ENCODE measurements at regions not wholly inside any gene's neighbourhood (a gene's known extent, or its start where the extent isn't known, plus 50 kb on each side); places are given as distances from the start of the nearest gene placed in this dataset.
"Not testable (repeated sequence)": the region's sequence is repeated elsewhere in the genome, so short reads cannot be mapped to it uniquely, and the experiment has no call there.

DNA sequence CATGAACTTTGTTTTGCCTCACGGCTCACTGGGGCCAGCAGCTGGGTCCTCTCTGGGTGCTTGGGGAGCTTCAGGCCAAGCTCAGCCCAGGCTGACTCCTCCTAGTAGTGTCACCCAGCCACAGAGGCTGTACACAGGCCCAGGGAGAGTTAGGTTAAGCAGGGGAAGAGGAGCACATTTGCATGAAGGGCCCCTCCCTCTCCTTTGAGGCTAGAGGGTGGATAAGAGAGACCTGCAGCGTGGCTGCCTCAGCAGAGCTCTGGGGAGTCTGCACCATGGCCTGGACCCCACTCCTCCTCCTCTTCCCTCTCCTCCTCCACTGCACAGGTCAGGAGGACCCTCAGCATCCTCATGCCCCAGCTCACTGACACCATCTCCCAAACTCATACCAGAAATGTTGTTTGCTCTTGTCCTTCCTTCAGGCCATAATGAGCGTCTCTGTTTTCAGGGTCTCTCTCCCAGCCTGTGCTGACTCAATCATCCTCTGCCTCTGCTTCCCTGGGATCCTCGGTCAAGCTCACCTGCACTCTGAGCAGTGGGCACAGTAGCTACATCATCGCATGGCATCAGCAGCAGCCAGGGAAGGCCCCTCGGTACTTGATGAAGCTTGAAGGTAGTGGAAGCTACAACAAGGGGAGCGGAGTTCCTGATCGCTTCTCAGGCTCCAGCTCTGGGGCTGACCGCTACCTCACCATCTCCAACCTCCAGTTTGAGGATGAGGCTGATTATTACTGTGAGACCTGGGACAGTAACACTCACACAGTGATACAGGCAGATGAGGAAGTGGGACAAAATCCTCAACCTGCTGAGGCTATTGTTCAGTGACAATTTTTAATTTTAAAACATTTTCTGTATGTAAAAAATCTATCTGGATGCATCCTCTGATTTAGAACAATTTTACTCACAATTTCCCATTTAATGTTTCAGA, 82.4 kb upstream of the VPREB1 start:
- DNase-seq (ENCODE audit: low read depth), result no peak
- TF ChIP-seq, protein P1, sequence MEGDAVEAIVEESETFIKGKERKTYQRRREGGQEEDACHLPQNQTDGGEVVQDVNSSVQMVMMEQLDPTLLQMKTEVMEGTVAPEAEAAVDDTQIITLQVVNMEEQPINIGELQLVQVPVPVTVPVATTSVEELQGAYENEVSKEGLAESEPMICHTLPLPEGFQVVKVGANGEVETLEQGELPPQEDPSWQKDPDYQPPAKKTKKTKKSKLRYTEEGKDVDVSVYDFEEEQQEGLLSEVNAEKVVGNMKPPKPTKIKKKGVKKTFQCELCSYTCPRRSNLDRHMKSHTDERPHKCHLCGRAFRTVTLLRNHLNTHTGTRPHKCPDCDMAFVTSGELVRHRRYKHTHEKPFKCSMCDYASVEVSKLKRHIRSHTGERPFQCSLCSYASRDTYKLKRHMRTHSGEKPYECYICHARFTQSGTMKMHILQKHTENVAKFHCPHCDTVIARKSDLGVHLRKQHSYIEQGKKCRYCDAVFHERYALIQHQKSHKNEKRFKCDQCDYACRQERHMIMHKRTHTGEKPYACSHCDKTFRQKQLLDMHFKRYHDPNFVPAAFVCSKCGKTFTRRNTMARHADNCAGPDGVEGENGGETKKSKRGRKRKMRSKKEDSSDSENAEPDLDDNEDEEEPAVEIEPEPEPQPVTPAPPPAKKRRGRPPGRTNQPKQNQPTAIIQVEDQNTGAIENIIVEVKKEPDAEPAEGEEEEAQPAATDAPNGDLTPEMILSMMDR (IDR thresholded peaks at IDR 0.05; ENCODE audit: insufficient read depth, low read depth, low read length), result no peak
- no peak overlapping the region for H3K4me3 ChIP-seq (ENCODE audit: low read depth, low read length)

DNA sequence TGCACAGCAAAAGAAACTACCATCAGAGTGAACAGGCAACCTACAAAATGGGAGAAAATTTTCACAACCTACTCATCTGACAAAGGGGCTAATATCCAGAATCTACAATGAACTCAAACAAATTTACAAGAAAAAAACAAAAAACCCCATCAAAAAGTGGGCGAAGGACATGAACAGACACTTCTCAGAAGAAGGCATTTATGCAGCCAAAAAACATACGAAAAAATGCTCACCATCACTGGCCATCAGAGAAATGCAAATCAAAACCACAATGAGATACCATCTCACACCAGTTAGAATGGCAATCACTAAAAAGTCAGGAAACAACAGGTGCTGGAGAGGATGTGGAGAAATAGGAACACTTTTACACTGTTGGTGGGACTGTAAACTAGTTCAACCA, 83.8 kb upstream of the VPREB1 start:
- H3K4me3 ChIP-seq (ENCODE audit: low read depth, low read length), result not testable (repeated sequence)

DNA sequence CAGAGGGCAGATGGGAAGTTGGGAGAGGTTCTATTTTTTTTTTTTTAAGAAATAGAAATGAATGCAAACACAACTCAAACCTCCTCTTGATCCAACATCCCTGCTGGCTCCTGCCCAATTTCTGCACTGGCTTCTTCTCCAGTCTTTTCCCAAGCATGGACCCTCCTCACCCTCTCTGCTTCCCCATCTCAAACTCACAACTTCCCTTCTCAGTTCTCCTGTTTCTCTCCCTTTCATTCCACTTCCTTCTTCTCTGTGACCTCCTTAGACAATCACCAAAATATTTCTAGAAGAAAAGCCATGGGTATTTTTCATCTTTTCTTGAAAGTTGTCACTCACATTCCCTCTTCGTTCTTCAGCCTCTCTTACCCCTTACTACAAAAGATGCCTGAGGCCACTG, 85.2 kb upstream of the VPREB1 start:
- no peak for DNase-seq (ENCODE audit: low read depth)
- TF ChIP-seq, protein P1 (IDR thresholded peaks at IDR 0.05; ENCODE audit: insufficient read depth, low read depth, low read length), result no peak

More for the DNA sequence above, 83.8 kb upstream of the VPREB1 start:
- DNase-seq (ENCODE audit: low read depth), result not testable (repeated sequence)

DNA sequence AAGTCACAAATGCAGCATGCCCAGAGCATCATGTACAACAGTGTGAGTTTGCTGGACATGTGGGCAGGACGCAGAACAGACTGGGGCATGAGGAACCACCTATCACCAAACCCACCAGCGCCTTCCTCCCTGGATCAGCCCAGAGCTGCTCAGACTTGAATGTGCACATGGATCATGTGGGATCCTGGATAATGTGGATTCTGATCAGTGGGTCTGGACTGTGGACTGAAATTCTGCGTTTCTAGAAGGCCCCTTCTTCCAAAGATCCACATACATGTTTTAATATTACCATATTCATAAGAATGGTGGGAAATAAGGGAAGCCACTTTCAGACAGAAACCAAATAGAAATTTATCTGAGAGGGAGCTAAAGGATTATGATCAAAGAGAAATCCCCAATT, 85.6 kb upstream of the VPREB1 start:
- TF ChIP-seq, protein P1 (IDR thresholded peaks at IDR 0.05; ENCODE audit: insufficient read depth, low read depth, low read length), result no peak
- no peak overlapping the region for H3K4me3 ChIP-seq (ENCODE audit: low read depth, low read length)
- no peak for DNase-seq (ENCODE audit: low read depth)

More for the DNA sequence above, 85.2 kb upstream of the VPREB1 start:
- H3K4me3 ChIP-seq (ENCODE audit: low read depth, low read length), result no peak overlapping the region

DNA sequence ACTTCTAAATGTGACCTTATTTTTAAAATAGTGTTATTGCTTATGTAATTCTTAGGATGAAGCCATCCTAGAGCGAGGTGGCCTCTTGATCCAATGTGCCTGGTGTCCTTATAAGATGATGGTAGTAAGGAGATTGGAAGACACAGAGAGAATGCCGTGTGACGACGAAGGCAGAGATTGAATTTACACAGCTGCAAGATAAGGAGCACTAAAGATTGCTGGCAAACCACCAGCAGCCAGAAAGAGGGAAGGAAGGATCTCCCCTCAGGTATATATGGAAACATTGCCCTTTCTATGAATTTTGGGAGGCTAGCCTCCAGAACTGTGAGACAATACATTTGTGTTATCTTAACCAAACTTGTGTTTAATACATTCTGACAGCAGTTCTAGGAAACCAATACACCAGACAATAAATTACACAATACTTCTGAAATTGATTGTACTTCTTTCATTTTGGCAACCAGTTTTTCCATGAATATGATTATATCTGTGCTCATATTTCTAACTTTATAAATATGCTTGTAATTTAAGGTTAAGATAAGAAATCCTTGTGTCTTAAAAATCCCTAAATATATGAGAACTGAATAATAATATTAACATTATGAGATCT, 86.3 kb upstream of the VPREB1 start:
- no peak overlapping the region for H3K4me3 ChIP-seq (ENCODE audit: low read depth, low read length)
- TF ChIP-seq, protein P1 (IDR thresholded peaks at IDR 0.05; ENCODE audit: insufficient read depth, low read depth, low read length), result no peak
- no peak for DNase-seq (ENCODE audit: low read depth)

DNA sequence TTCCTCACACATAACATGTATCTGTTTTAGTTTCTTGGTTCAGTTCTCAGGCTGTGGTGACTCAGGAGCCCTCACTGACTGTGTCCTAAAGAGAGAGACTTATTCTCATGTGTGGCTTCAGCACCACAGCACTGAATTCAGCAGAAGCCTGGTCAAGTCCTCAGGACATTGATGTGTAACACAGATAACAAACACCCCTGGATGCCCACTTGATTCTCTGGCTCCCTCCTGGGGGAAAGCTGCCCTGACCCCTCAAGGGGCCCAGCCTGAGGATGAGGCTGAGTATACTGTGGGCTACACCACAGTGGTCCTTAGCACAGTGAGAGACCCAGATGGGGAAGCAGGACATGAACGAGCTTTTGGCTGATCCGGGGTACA, 87.2 kb upstream of the VPREB1 start:
- no peak overlapping the region for H3K4me3 ChIP-seq (ENCODE audit: low read depth, low read length)
- DNase-seq (ENCODE audit: low read depth), result no peak
- TF ChIP-seq, protein P1 (IDR thresholded peaks at IDR 0.05; ENCODE audit: insufficient read depth, low read depth, low read length), result no peak

DNA sequence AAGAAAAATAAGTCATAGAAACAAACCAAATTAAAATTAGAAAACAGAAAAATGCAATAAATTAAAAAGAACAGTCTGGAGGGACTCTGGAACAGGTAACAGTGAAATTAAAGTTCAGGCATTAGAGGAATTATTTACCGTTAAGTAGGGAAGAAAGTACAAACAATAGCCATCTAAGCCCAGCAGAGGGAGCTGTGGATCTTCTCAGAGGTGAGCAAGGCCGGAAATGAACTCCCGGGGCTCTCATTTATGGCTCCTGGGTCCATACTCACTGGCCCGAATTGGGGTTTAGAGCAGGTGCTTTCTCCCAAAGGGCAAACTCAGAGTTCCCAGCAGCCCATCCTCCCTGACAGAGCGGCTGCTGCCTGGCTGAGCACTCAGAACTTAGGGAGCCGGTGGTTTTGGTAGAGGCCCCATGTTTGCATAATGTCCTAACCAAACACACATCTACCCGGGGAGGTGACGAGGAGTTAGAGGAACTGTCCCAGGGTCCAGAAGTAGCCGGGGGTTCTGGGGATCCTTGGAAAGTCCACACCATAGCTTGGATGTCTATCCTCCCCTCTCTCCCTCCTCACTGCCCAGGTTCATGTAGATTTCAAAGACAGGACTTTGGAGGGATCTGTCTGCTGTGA, 87.8 kb upstream of the VPREB1 start:
- peak; percentile 74 for DNase-seq (ENCODE audit: low read depth)
- H3K4me3 ChIP-seq (ENCODE audit: low read depth, low read length), result no peak overlapping the region
- TF ChIP-seq, protein P1 (IDR thresholded peaks at IDR 0.05; ENCODE audit: insufficient read depth, low read depth, low read length), result peak; percentile 80

Data from fibroblast of villous mesenchyme (primary cell).